Posterior cingulate gyrus (tissue), 11 donors: ENCODE measurements at regions not wholly inside any gene's neighbourhood (a gene's known extent, or its start where the extent isn't known, plus 50 kb on each side); places are given as distances from the start of the nearest gene placed in this dataset.
"Not testable (repeated sequence)": the region's sequence is repeated elsewhere in the genome, so short reads cannot be mapped to it uniquely, and the experiment has no call there.

Source experiments
- DNase-seq, 10 donors: peaks; one replicate each; pipeline versions ENCODE4 v3.0.0 to v3.0.0-alpha.2; 2020 to 2021; ENCODE audit warnings: mixed read lengths in 3 of 10
- intact Hi-C: fragments of 100-400 bp; cut with DNase I; formaldehyde crosslinking; loops from one replicate; pipeline ENCODE4 v1.15.1; 2023

DNA sequence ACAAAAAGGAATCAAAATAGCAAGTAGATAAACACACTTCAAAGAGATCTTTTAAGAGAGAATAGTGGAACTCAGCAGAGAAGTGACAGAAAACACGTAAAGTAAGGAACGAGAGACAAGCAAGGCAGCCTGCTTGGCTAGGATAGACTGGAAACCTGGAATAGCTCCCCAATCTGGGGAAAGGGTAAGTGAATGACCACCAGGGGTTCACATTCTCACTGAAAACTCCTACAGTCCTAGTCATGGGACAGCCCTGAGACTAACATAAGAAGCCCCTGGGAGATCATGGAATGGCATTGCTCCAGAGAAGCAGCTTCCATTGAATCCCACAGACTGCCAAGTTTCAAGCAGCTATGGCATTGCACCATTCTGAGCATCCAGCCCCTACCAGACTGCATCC lies 363.6 kb upstream of the ARPP21 start:
- intact Hi-C loops = no loop called here
- DNase-seq = no peak

DNA sequence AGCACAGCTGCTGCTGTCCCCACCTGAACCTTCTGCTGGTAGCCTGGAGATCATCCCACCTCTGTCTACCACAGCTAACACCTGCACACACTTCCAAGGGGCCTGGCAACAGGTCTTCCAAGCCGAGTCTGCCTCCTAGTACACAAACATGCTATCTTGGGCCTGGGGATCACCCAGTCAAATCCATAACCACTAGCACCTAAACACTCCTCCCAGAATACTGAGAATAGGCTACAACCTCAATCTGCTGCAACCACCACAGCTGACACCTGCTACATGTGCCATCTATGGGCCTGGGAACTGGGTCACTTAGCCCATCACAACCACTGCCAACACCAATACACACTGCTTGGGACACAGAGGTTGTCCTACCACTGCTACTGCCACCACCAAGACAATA lies 362.8 kb upstream of the ARPP21 start:
- intact Hi-C loops = no loop called here
- DNase-seq = peak in 1 of 10 donors; percentile 25

DNA sequence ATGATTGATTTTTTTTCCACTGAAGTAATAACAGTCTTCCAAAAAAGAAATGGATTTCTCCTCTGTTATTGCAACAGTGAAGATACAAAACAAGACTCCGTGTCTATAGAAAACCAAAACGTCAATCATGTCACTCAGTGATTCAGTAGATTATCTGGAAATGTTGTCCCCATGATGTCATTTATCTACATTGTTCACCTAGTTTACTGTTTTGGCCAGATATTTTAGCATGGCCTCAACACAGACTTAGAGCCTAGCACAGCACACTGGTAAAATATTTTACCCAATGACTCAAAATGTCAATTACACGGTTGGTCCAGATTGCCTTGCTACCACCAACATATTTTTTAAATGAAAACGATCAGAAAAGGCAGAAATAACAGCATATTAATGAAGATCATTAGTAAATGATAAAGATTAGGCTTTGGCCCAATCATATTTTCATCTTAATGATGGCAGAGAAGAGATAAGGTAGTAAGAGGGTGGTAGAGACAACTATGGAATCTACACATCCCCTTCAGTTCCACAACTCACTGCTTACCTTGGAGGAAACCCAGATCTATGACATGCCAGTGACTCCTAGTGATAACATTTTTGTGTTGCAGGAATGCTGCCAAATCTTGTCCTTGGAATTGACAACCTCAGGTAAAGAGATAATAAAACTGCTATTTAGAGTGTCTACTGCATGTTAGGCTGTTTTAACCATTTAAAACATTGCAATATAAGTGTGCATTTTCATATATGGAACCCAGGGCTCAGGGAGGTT lies 347.7 kb upstream of the ARPP21 start:
- intact Hi-C loops = no loop called here
- no peak for DNase-seq

GRCh38 chr3:35292568-35292967 lies 346.8 kb upstream of the ARPP21 start:
- intact Hi-C loops = no loop called here
- DNase-seq = no peak

- DNase-seq = no peak
- intact Hi-C loops = no loop called here
Measured at GRCh38 chr3:35295906-35296305, 343.4 kb upstream of the ARPP21 start.

GRCh38 chr3:35296533-35296932 lies 342.8 kb upstream of the ARPP21 start:
- intact Hi-C loops = no loop called here
- no peak for DNase-seq

DNA sequence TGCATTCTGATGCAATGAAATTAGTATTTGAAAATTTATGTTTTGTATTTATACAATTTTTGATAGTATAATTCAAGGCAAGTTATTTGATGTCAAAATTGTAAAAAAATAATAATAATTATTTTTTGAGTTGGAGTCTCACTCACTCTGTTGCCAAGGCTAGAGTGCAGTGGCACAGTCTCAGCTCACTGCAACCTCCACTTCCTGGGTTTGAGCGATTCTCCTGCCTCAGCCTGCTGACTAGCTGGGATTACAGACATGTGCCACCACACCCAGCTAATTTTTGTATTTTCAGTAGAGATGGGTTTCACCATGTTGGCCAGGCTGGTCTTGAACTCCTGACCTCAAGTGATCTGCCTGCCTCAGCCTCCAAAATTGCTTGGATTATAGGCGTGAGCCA lies 342.4 kb upstream of the ARPP21 start:
- DNase-seq = not testable (repeated sequence)

DNA sequence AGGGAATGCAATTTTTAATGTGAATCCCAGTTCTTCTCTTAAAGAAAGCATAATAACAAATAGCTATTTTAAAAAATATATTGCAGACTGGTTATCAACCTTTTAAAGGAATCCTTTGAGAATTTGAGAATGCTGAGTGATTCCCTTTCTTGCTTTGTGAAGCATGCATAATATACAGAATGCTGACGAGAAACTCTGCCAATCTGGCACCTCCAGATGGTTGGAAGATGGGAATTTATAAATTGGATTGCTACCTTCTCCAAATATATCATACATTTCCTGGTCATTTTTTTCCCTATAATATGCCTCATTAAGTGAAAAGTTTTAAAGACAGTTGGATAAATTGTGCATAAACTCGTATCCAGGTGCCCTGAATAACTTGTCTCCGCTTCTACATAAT lies 333.9 kb upstream of the ARPP21 start:
- intact Hi-C loops = no loop called here

More for the DNA sequence above, 342.4 kb upstream of the ARPP21 start:
- intact Hi-C loops = not testable (repeated sequence)

DNA sequence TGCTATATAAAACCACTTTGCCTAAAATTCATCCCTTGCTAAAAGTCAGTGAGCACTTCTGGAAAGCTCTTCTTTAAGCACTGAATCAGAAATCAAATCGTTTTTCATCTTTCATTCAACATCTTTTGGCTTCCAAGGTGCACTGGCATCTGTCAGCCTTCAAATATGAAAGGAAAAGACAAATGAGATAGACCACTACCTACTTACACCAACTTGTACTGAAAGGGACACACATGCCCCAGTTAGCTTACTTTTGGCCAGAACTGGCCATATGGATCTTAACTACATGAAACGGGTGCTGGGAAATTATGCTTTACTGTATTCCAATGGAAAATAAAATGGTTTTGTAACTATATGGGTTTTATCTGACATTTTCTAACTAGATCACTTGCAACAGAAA lies 332.0 kb upstream of the ARPP21 start:
- no peak for DNase-seq
- intact Hi-C loops = no loop called here

More for the DNA sequence above, 333.9 kb upstream of the ARPP21 start:
- DNase-seq = no peak

- DNase-seq, intact Hi-C loops: not testable (repeated sequence)
Measured at GRCh38 chr3:35316841-35317240, 322.5 kb upstream of the ARPP21 start.

- intact Hi-C loops = no loop called here
- no peak for DNase-seq
Measured at GRCh38 chr3:35320646-35321407, 318.5 kb upstream of the ARPP21 start.

- intact Hi-C loops = no loop called here
- no peak for DNase-seq
Measured at GRCh38 chr3:35322070-35322469, 317.3 kb upstream of the ARPP21 start.

DNA sequence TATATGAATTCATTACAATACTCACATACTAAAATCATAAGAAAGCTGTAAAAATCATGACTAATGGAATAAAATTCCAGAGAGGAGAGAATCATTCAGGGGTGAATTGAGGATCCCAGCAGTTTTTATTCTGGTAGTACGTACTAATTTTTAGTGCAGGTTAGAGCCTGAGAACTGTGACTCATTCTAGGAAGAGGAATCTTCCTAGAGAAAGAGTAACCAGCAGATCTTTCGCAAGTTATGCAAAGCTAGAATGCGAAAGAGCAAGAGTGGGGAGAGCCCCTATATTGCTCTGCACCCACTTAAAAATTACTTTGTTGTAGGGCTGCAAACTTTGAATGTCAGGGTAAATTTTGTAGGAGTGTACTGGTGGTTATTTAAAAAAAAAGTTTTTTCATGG lies 303.6 kb upstream of the ARPP21 start:
- DNase-seq = no peak
- intact Hi-C loops = no loop called here

- intact Hi-C loops = no loop called here
- no peak for DNase-seq
Measured at GRCh38 chr3:35336601-35337000, 302.7 kb upstream of the ARPP21 start.

DNA sequence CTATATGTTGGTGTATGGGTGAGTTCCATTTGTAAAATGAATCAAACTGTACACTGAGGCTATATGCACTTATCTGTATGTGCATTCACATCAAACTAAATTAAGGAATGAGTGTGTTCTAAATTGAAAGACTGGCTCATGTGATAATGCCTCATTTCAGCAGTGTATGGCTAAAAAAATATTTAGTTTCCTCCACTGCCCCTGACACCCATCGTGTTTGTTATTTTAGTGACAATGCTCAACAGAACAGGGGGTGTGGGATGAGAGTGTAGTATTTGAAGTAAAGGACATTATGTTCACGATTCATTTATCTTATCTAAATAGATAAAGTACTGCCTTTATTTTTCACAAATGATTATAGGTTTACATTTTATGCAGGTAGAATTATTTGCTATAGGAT lies 301.1 kb upstream of the ARPP21 start:
- DNase-seq = no peak
- intact Hi-C loops = no loop called here

DNA sequence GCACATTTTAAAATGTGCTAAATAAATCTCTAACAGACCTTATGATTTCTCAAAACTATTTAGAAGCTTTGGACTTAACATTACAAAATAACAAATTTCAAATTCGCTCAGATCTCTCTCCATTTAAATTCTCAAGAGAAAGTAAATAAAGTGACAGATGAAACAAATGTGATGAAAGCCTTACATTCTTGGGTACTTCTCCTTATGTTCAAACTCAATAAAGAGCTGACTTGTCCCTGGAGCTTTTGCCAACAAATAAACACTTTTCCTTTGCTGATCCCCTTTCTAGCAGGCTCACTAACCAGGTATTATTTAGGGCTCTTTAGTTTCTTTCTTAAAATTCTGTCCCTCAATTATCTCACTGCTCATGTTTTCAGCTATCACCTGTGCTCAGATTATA lies 259.1 kb upstream of the ARPP21 start:
- intact Hi-C loops = no loop called here
- no peak for DNase-seq

DNA sequence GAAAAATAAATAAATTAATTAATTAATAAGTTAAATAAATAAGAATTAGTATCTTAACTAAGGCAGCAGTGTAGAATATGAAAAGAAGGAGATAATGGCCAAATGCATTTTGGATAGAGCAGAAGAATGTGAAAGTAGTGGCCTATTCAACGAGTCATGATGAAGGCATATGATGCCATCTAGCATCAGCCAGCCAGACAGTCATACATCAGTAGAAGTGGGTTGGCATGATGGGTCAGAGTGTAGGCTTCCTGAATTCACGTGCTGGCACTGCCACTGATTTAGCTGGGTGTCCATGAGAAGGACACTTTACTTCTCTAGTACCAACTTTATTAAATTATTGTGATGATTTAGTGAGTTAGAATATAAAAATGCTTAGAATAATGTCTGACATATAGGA lies 256.1 kb upstream of the ARPP21 start:
- intact Hi-C loops = no loop called here
- no peak for DNase-seq

- intact Hi-C loops = no loop called here
- peak in 2 of 10 donors; percentile 6 to 37 for DNase-seq
Measured at GRCh38 chr3:35383719-35384555, 255.4 kb upstream of the ARPP21 start.

GRCh38 chr3:35385271-35385670 lies 254.1 kb upstream of the ARPP21 start:
- intact Hi-C loops = no loop called here
- no peak for DNase-seq

DNA sequence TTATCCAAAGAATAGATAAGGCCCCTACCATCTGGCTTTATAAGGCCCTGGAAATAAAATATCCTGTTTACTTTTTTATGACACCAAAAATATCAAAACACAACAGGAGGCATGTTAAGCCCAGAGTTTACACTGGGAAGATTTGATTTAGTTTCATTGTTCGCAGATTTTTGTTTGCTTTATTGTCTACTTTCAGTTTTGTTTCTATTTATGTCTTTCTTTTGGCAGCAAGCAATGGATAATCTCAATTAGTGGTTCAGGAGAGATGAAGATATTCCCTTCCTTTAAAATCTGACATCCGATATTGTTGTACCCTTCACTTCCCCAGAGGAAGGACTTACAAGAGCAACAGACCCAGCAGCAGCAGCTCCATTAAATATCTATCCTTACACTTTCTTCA lies 249.4 kb upstream of the ARPP21 start:
- intact Hi-C loops = no loop called here
- DNase-seq = no peak

- intact Hi-C loops = no loop called here
- no peak for DNase-seq
Measured at GRCh38 chr3:35392187-35392586, 247.1 kb upstream of the ARPP21 start.
